ENCODE measurements at regions not wholly inside any gene's neighbourhood (a gene's known extent, or its start where the extent isn't known, plus 50 kb on each side); places are given as distances from the start of the nearest gene placed in this dataset.

DNA sequence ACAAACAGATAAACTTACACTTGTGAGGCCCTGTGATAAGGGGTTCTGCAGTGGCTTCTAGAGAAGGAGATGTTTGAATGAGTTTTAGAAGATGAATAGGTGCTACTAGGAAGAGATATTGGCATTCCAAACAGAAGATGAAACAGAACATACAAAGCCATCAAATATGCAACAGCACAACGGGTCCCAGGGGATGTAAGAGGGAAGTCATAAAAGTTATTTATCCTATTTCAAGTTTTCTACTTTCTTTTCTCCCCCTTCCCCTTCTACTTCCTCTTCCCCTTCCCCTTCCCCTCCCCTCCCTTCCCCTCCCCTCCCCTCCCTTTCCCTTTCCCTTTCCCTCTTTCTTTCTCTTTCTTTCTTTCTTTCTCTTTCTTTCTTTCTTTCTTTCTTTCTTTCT is 94.9 kb upstream of the CADM1 start:
- Histone ChIP-seq H3K4me1 (no peaks in the 10 kb centered on the region), H3K36me3 (no peaks in the 10 kb centered on the region), H3K9me3 (no peaks in the 10 kb centered on the region), H3K27ac (no peak overlapping the region), H3K27me3 (no peaks in the 10 kb centered on the region), H3K4me3 (no peak overlapping the region)
- TF ChIP-seq CTCF (IDR thresholded peaks at IDR 0.05), result no peak
- TF ChIP-seq EP300 (IDR thresholded peaks at IDR 0.05), result no peak
- no peak for TF ChIP-seq POLR2A (IDR thresholded peaks at IDR 0.05)
- no peak for DNase-seq (ENCODE audit: low spot score in 2 of 2)
- WGBS, 2 donors, result 72 to 76% methylated on average over 1 of the region's 1 CpG

DNA sequence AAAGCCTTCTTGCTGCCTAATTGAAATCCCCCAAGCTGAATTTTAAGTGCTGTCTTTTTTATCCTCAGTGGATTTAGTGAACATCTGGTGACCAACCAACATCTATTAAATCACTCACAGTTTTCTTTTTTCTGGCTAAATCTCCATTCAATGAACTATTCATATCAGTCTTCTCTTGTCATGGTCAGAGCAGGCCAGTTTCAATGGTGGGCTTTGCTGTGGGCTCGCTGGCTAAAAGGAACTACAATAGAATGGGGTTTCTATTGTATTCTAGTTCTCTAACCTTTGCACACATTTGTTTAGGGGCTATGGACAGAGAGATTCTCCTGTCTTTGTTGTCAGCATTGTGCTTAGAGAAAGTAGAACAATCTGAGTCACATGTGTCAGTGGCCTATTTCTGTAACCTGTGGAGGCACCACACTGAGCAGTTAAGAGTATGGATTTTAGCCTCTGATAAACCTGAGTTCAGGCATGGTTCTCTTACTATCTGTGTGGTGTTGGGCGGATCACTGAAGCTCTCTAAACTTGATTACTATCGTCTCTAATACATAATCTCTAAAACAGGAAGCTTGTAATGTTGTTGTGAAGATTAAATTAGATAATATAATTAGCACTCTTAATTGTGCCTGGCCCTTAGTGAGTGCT is 94.2 kb upstream of the CADM1 start:
- Histone ChIP-seq H3K4me1 (no peaks in the 10 kb centered on the region), H3K27ac (no peak overlapping the region), H3K4me3 (no peak overlapping the region), H3K36me3 (no peaks in the 10 kb centered on the region), H3K9me3 (no peaks in the 10 kb centered on the region), H3K27me3 (no peaks in the 10 kb centered on the region)
- 79 to 85% methylated on average over 3 of the region's 3 CpGs for WGBS, 2 donors
- TF ChIP-seq EP300 (IDR thresholded peaks at IDR 0.05), result no peak
- no peak for TF ChIP-seq CTCF (IDR thresholded peaks at IDR 0.05)
- no peak for TF ChIP-seq POLR2A (IDR thresholded peaks at IDR 0.05)
- no peak for DNase-seq (ENCODE audit: low spot score in 2 of 2)

DNA sequence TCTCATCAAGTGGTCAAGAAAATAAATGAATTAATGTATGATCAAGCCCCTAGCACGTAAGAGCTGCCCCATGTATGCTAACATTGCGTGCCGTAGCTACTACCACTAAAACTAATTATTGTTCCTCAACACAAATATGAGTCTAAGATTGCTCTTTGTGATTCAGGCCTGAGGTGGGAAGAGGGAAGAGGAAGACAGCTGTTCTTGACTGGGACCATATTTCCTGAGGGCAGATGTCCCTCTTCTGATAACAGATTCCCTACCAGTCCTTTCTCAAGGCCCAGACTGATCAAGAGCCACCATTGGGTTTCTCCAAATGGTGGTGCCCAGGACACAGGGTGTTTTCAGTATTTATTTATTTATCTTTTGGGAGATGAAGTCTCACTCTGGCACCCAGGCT is 87.2 kb upstream of the CADM1 start:
- H3K36me3 ChIP-seq, result no peaks in the 10 kb centered on the region
- no peaks in the 10 kb centered on the region for H3K4me1 ChIP-seq
- H3K27ac ChIP-seq, result no peak overlapping the region
- H3K9me3 ChIP-seq, result peaks cover 0 to 21% (median 0%) of the 10 kb centered on the region in 4 donors
- no peak overlapping the region for H3K4me3 ChIP-seq
- no peak for DNase-seq (ENCODE audit: low spot score in 2 of 2)
- WGBS, 2 donors, result 98 to 100% methylated on average over 3 of the region's 3 CpGs
- no peak for TF ChIP-seq EP300 (IDR thresholded peaks at IDR 0.05)
- no peak for TF ChIP-seq CTCF (IDR thresholded peaks at IDR 0.05)
- TF ChIP-seq POLR2A (IDR thresholded peaks at IDR 0.05), result no peak
- no peaks in the 10 kb centered on the region for H3K27me3 ChIP-seq

- TF ChIP-seq CTCF (IDR thresholded peaks at IDR 0.05), result no peak
- TF ChIP-seq EP300 (IDR thresholded peaks at IDR 0.05), result no peak
- TF ChIP-seq POLR2A (IDR thresholded peaks at IDR 0.05), result no peak
- 74 to 83% methylated on average over 7 of the region's 7 CpGs for WGBS, 2 donors
- Histone ChIP-seq H3K9me3 (peaks cover 0 to 21% (median 0%) of the 10 kb centered on the region in 4 donors), H3K27me3 (no peaks in the 10 kb centered on the region), H3K27ac (no peak overlapping the region), H3K4me3 (no peak overlapping the region), H3K4me1 (no peaks in the 10 kb centered on the region), H3K36me3 (no peaks in the 10 kb centered on the region)
- DNase-seq (ENCODE audit: low spot score in 2 of 2), result no peak
Measured at GRCh38 chr11:115590254-115590653, 86.0 kb upstream of the CADM1 start.

- 89 to 97% methylated on average over 3 of the region's 3 CpGs for WGBS, 2 donors
Measured at GRCh38 chr11:115587718-115588342, 83.6 kb upstream of the CADM1 start.

More at GRCh38 chr11:115587718-115588342, 83.6 kb upstream of the CADM1 start:
- Histone ChIP-seq H3K27ac (no peak overlapping the region), H3K36me3 (no peaks in the 10 kb centered on the region), H3K27me3 (no peaks in the 10 kb centered on the region), H3K4me1 (no peaks in the 10 kb centered on the region), H3K9me3 (peaks cover 0 to 21% (median 0%) of the 10 kb centered on the region in 4 donors), H3K4me3 (no peak overlapping the region)
- no peak for DNase-seq (ENCODE audit: low spot score in 2 of 2)
- no peak for TF ChIP-seq CTCF (IDR thresholded peaks at IDR 0.05)
